Endodermal cell (in vitro differentiated cells): ENCODE measurements at regions not wholly inside any gene's neighbourhood (a gene's known extent, or its start where the extent isn't known, plus 50 kb on each side); places are given as distances from the start of the nearest gene placed in this dataset.
A peak's percentile ranks its signal among the peaks of the same experiment; 100 is the strongest.

Experiments
- DNase-seq: peaks from one replicate; pipeline ENCODE4 v3.0.0-alpha.2; 2017
- H3K27ac ChIP-seq: 2 replicates; pipeline ENCODE4 v1.5.1; 2013; ENCODE audit warnings: mild to moderate bottlenecking, low read depth, low read length, moderate library complexity
- H3K27me3 ChIP-seq: 2 replicates; pipeline ENCODE4 v1.6.1; 2013; ENCODE audit warnings: mild to moderate bottlenecking, low read length, moderate library complexity; ENCODE audit not compliant: insufficient read depth, control insufficient read depth, poor library complexity, severe bottlenecking
- H3K36me3 ChIP-seq: 2 replicates; pipeline ENCODE4 v1.7.0; 2013; ENCODE audit warnings: mild to moderate bottlenecking, low read length, moderate library complexity; ENCODE audit not compliant: control insufficient read depth, insufficient read depth
- H3K4me1 ChIP-seq: one replicate; pipeline ENCODE4 v1.7.0; 2013; ENCODE audit warnings: low read length; ENCODE audit not compliant: control insufficient read depth, insufficient read depth
- H3K4me3 ChIP-seq: 2 replicates; pipeline ENCODE4 v1.5.1; 2013; ENCODE audit warnings: mild to moderate bottlenecking, low read length, moderate library complexity
- H3K9ac ChIP-seq: 2 replicates; pipeline ENCODE4 v1.6.1; 2013; ENCODE audit warnings: mild to moderate bottlenecking, low read length, moderate library complexity; ENCODE audit not compliant: poor library complexity, severe bottlenecking; ENCODE audit errors: extremely low read depth
- H3K9me3 ChIP-seq: 2 replicates; pipeline ENCODE4 v1.6.1; 2013; ENCODE audit warnings: mild to moderate bottlenecking, low read length, moderate library complexity; ENCODE audit not compliant: control insufficient read depth
- H3K27ac Mint-ChIP-seq: 2 replicates; pipeline ENCODE4 v1.8.0; 2020; ENCODE audit warnings: mixed read lengths
- H3K27me3 Mint-ChIP-seq: 2 replicates; pipeline ENCODE4 v1.8.0; 2021; ENCODE audit warnings: mild to moderate bottlenecking, mixed read lengths; ENCODE audit not compliant: insufficient read depth
- H3K36me3 Mint-ChIP-seq: 2 replicates; pipeline ENCODE4 v1.8.0; 2020; ENCODE audit warnings: low read depth, mixed read lengths
- H3K4me1 Mint-ChIP-seq: 2 replicates; pipeline ENCODE4 v1.8.0; 2020; ENCODE audit warnings: mixed read lengths
- H3K4me3 Mint-ChIP-seq: 2 replicates; pipeline ENCODE4 v1.8.0; 2020; ENCODE audit warnings: mild to moderate bottlenecking, moderate library complexity, mixed read lengths
- H3K9me3 Mint-ChIP-seq: 2 replicates; pipeline ENCODE4 v1.8.0; 2020; ENCODE audit warnings: mild to moderate bottlenecking, mixed read lengths
- CTCF ChIP-seq: fragments of 200-600 bp; sonication (generic); conservative IDR thresholded peaks from 2 replicates; pipeline ENCODE4 v1.5.0; 2021; ENCODE audit warnings: antibody characterized with exemption, mild to moderate bottlenecking
- WGBS, 2 experiments: methylation state at CpG; one replicate each; pipeline versions ENCODE4 v1.1.5 to v1.1.7; 2013; ENCODE audit warnings: missing lambda C conversion rate in 2 of 2, mixed read lengths in 1 of 2; ENCODE audit not compliant: insufficient coverage in 1 of 2, insufficient read length in 1 of 2; 5-methylcytosine and 5-hydroxymethylcytosine counted together

GRCh38 chr17:10936931-10937330, 99.0 kb upstream of the PIRT start:
- Histone ChIP-seq H3K27ac (no peak overlapping the region), H3K4me3 (no peak overlapping the region), H3K4me1 (peaks cover 19% of the 10 kb centered on the region), H3K27me3 (no peaks in the 10 kb centered on the region), H3K36me3 (no peaks in the 10 kb centered on the region), H3K9ac (no peak overlapping the region), H3K9me3 (peaks cover 13% of the 10 kb centered on the region)
- H3K36me3 Mint-ChIP-seq, result peaks cover 3% of the 10 kb centered on the region
- peaks cover 3% of the 10 kb centered on the region for H3K9me3 Mint-ChIP-seq
- no peaks in the 10 kb centered on the region for H3K27me3 Mint-ChIP-seq
- peak overlapping the region; percentile 80 for H3K27ac Mint-ChIP-seq
- 22 to 40% methylated on average over 3 to 7 of the region's 7 CpGs for WGBS, 2 experiments
- peaks cover 39% of the 10 kb centered on the region for H3K4me1 Mint-ChIP-seq
- peak; percentile 90 for DNase-seq
- no peak overlapping the region for H3K4me3 Mint-ChIP-seq
- no peak for TF ChIP-seq CTCF

GRCh38 chr17:10932938-10933337, 95.1 kb upstream of the PIRT start:
- peaks cover 19% of the 10 kb centered on the region for H3K4me1 ChIP-seq
- H3K27me3 ChIP-seq, result no peaks in the 10 kb centered on the region
- no peak overlapping the region for H3K27ac Mint-ChIP-seq
- peaks cover 3% of the 10 kb centered on the region for H3K9me3 Mint-ChIP-seq
- no peak for TF ChIP-seq CTCF
- peaks cover 13% of the 10 kb centered on the region for H3K9me3 ChIP-seq
- no peak overlapping the region for H3K4me3 Mint-ChIP-seq
- 93% methylated on average over 4 of the region's 4 CpGs; no CpG with 5 or more reads in 1 of the 2 experiments for WGBS, 2 experiments
- H3K36me3 ChIP-seq, result no peaks in the 10 kb centered on the region
- DNase-seq, result no peak
- peaks cover 3% of the 10 kb centered on the region for H3K36me3 Mint-ChIP-seq
- H3K4me3 ChIP-seq, result peak overlapping the region; percentile 44
- H3K27me3 Mint-ChIP-seq, result no peaks in the 10 kb centered on the region
- peaks cover 52% of the 10 kb centered on the region for H3K4me1 Mint-ChIP-seq
- no peak overlapping the region for H3K27ac ChIP-seq
- no peak overlapping the region for H3K9ac ChIP-seq

- Mint-ChIP-seq H3K9me3 (peaks cover 3% of the 10 kb centered on the region), H3K27me3 (no peaks in the 10 kb centered on the region), H3K4me3 (no peak overlapping the region), H3K4me1 (peaks cover 44% of the 10 kb centered on the region), H3K27ac (peak overlapping the region; percentile 59), H3K36me3 (peaks cover 3% of the 10 kb centered on the region)
- Histone ChIP-seq H3K9me3 (peaks cover 13% of the 10 kb centered on the region), H3K4me1 (peaks cover 14% of the 10 kb centered on the region), H3K36me3 (no peaks in the 10 kb centered on the region), H3K27ac (no peak overlapping the region), H3K27me3 (no peaks in the 10 kb centered on the region), H3K4me3 (no peak overlapping the region), H3K9ac (no peak overlapping the region)
- no peak for DNase-seq
- 83 to 95% methylated on average over 1 to 3 of the region's 3 CpGs for WGBS, 2 experiments
- no peak for TF ChIP-seq CTCF
Observed at GRCh38 chr17:10931133-10931532, 93.2 kb upstream of the PIRT start.
